HEK293T (cell line): ENCODE measurements at regions not wholly inside any gene's neighbourhood (a gene's known extent, or its start where the extent isn't known, plus 50 kb on each side); places are given as distances from the start of the nearest gene placed in this dataset.

ENCODE experiments used
- CTCF ChIA-PET: fragments of 350-600 bp; formaldehyde crosslinking; extraction: SDS; loops from one replicate; lab custom pipeline; 2021; ENCODE audit warnings: antibody characterized with exemption, inconsistent platforms; lab: Yijun Ruan, JAX
- POLR2A ChIA-PET: fragments of 350-600 bp; formaldehyde crosslinking; extraction: SDS; loops from one replicate; lab custom pipeline; 2020; ENCODE audit warnings: antibody characterized with exemption, inconsistent platforms; lab: Yijun Ruan, JAX
- DNase-seq: peaks from one replicate; pipeline ENCODE4 v3.0.0; 2012; ENCODE audit warnings: mixed read lengths; ENCODE audit errors: extremely low spot score
- ARNT ChIP-seq: fragments of 450-650 bp; IDR thresholded peaks from 2 replicates; pipeline ENCODE4 v1.6.1; 2017; ENCODE audit warnings: mild to moderate bottlenecking
- BHLHE40 ChIP-seq: fragments of 450-650 bp; IDR thresholded peaks from 2 replicates; pipeline ENCODE4 v1.6.1; 2016; ENCODE audit warnings: mild to moderate bottlenecking, moderate library complexity, borderline replicate concordance
- CTBP1 ChIP-seq: fragments of 450-650 bp; IDR thresholded peaks from 2 replicates; pipeline ENCODE4 v1.6.1; 2016; ENCODE audit warnings: borderline replicate concordance
- ELF4 ChIP-seq: fragments of 450-650 bp; IDR thresholded peaks from 2 replicates; pipeline ENCODE4 v1.6.1; 2017; ENCODE audit warnings: antibody characterized with exemption
- FOXA1 ChIP-seq: fragments of 450-650 bp; IDR thresholded peaks from 2 replicates; pipeline ENCODE4 v1.6.1; 2016; ENCODE audit warnings: mild to moderate bottlenecking
- FOXK2 ChIP-seq: fragments of 450-650 bp; IDR thresholded peaks from 2 replicates; pipeline ENCODE4 v1.6.1; 2016; ENCODE audit warnings: mild to moderate bottlenecking
- FOXM1 ChIP-seq: fragments of 450-650 bp; IDR thresholded peaks from 2 replicates; pipeline ENCODE4 v1.6.1; 2017; ENCODE audit warnings: mild to moderate bottlenecking, borderline replicate concordance
- HDGF ChIP-seq: fragments of 450-650 bp; IDR thresholded peaks from 2 replicates; pipeline ENCODE4 v1.6.1; 2017; ENCODE audit warnings: antibody characterized with exemption, borderline replicate concordance
- L3MBTL2 ChIP-seq: fragments of 450-650 bp; conservative IDR thresholded peaks from 2 replicates; pipeline ENCODE4 v1.6.1; 2016; ENCODE audit warnings: mild to moderate bottlenecking
- LEF1 ChIP-seq: fragments of 450-650 bp; IDR thresholded peaks from 2 replicates; pipeline ENCODE4 v1.6.1; 2017; ENCODE audit warnings: mild to moderate bottlenecking, borderline replicate concordance
- NFRKB ChIP-seq: fragments of 450-650 bp; IDR thresholded peaks from 2 replicates; pipeline ENCODE4 v1.6.1; 2016; ENCODE audit warnings: mild to moderate bottlenecking, moderate library complexity
- SP1 ChIP-seq: fragments of 450-650 bp; IDR thresholded peaks from 2 replicates; pipeline ENCODE4 v1.6.1; 2017
- SUZ12 ChIP-seq: fragments of 450-650 bp; IDR thresholded peaks from 2 replicates; pipeline ENCODE4 v1.6.1; 2016; ENCODE audit warnings: mild to moderate bottlenecking
- TARDBP ChIP-seq: fragments of 450-650 bp; IDR thresholded peaks from 2 replicates; pipeline ENCODE4 v1.6.1; 2016
- ZNF384 ChIP-seq: fragments of 450-650 bp; IDR thresholded peaks from 2 replicates; pipeline ENCODE4 v1.6.1; 2016
- TF ChIP-seq, protein P1 (sequence below): fragments of 450-650 bp; IDR thresholded peaks from 2 replicates; pipeline ENCODE4 v1.6.1; 2016

GRCh38 chr9:119667916-119668315, 298.7 kb upstream of the BRINP1 start:
- ChIA-PET CTCF (no interaction called here), POLR2A (no interaction called here)
- no peak for DNase-seq
- no peak for TF ChIP-seq SP1
- no peak for TF ChIP-seq ZNF384
- TF ChIP-seq FOXM1: no peak
- no peak for TF ChIP-seq TARDBP
- TF ChIP-seq FOXK2: no peak
- TF ChIP-seq, protein P1, sequence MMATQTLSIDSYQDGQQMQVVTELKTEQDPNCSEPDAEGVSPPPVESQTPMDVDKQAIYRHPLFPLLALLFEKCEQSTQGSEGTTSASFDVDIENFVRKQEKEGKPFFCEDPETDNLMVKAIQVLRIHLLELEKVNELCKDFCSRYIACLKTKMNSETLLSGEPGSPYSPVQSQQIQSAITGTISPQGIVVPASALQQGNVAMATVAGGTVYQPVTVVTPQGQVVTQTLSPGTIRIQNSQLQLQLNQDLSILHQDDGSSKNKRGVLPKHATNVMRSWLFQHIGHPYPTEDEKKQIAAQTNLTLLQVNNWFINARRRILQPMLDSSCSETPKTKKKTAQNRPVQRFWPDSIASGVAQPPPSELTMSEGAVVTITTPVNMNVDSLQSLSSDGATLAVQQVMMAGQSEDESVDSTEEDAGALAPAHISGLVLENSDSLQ: no peak
- no peak for TF ChIP-seq ELF4
- TF ChIP-seq ARNT: no peak
- no peak for TF ChIP-seq CTBP1
- TF ChIP-seq NFRKB: no peak
- no peak for TF ChIP-seq FOXA1
- no peak for TF ChIP-seq L3MBTL2
- no peak for TF ChIP-seq BHLHE40

- POLR2A ChIA-PET: no interaction called here
- no peak for TF ChIP-seq NFRKB
- no peak for TF ChIP-seq ARNT
- TF ChIP-seq L3MBTL2: no peak
- TF ChIP-seq FOXA1: no peak
- TF ChIP-seq TARDBP: no peak
- TF ChIP-seq, protein P1: no peak
- TF ChIP-seq ZNF384: no peak
- TF ChIP-seq BHLHE40: no peak
- no peak for TF ChIP-seq SUZ12
- TF ChIP-seq ELF4: no peak
- TF ChIP-seq LEF1: no peak
- no peak for TF ChIP-seq FOXK2
- no peak for TF ChIP-seq HDGF
- TF ChIP-seq SP1: no peak
- DNase-seq: no peak
- CTCF ChIA-PET: no interaction called here
Measured at GRCh38 chr9:119667163-119667562, 297.9 kb upstream of the BRINP1 start.

DNA sequence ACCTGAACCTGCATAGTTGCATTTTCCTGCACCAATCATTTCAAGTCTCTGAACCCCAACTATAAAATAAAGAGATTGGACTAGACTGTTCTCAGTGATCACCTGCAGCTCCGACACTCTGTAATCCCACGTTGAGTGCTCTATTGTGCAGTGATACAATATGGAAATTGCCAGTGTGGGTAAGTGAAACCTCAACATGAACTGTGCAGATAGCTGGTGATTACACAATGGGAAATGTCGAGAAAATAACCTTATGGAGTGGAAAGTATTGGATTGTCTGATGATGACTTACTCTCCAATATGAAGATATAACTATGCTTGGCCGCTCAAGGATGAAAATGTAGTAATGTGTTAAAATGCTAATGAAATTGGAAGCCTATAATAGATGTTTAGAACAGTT, 293.1 kb upstream of the BRINP1 start:
- TF ChIP-seq ZNF384: no peak
- no peak for DNase-seq
- ChIA-PET POLR2A (no interaction called here), CTCF (no interaction called here)

DNA sequence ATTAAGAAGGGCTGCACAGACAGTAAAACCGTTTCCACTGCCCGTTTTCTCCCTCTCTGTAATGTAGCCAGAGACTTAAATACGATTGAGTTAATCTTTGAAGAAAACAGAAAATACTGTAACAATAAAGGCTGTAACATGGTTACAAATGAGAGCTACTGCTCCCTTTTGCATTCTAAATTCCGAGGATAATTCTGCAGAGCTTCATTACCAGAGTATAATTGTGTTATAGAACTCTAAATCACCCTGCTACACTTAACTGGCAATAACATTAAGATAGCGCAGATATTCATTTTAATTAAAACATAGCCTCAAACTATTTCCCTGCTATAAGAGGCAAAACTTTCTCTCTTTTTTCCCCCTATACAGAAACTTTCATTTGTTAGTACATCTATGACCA, 283.7 kb upstream of the BRINP1 start:
- CTCF ChIA-PET: no interaction called here
- POLR2A ChIA-PET: no interaction called here

DNA sequence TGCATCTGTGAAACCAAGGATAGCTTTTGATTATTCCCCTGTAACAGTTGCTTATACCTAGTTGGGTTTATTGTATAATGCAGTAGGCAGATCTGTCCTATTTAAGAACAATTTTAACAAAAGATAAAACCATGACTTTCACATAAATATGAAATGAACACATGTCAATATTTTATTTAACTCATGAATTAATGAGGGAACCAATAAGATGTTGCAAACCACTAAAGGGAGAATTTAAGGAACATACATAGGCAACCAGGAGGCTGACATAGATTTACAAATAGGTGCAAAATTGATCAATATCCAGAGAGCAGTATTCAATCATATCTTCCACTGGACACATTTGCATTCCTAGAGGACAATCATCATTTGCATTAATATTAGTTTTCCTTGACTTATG, 280.0 kb upstream of the BRINP1 start:
- no peak for DNase-seq
- CTCF ChIA-PET: no interaction called here
- POLR2A ChIA-PET: no interaction called here
- TF ChIP-seq ARNT (no peak), L3MBTL2 (no peak), HDGF (no peak), ZNF384 (no peak), FOXM1 (no peak), SUZ12 (no peak), LEF1 (no peak), FOXK2 (no peak), BHLHE40 (no peak), TARDBP (no peak), CTBP1 (no peak), FOXA1 (no peak), NFRKB (no peak), ELF4 (no peak)

More for the DNA sequence above, 283.7 kb upstream of the BRINP1 start:
- DNase-seq: no peak
- TF ChIP-seq BHLHE40 (no peak), SP1 (no peak), ELF4 (no peak), LEF1 (no peak), FOXA1 (no peak), SUZ12 (no peak), ARNT (no peak), FOXK2 (no peak), ZNF384 (no peak), FOXM1 (no peak), CTBP1 (no peak), TARDBP (no peak)
- TF ChIP-seq, protein P1: no peak

GRCh38 chr9:119639287-119639955, 270.2 kb upstream of the BRINP1 start:
- TF ChIP-seq ZNF384 (no peak), FOXK2 (no peak), ARNT (no peak)
- no peak for DNase-seq
- CTCF ChIA-PET: no interaction called here
- POLR2A ChIA-PET: no interaction called here

- POLR2A ChIA-PET: no interaction called here
Measured at GRCh38 chr9:119634006-119634405, 264.8 kb upstream of the BRINP1 start.

More at GRCh38 chr9:119634006-119634405, 264.8 kb upstream of the BRINP1 start:
- CTCF ChIA-PET: no interaction called here
- DNase-seq: no peak
- TF ChIP-seq ZNF384 (no peak), ARNT (no peak), L3MBTL2 (no peak), FOXK2 (no peak), FOXM1 (no peak), FOXA1 (no peak), CTBP1 (no peak), HDGF (no peak), SUZ12 (no peak), LEF1 (no peak), ELF4 (no peak), SP1 (no peak)
- TF ChIP-seq, protein P1: no peak
